IPS DF 19.7 (cell line): ENCODE measurements at regions not wholly inside any gene's neighbourhood (a gene's known extent, or its start where the extent isn't known, plus 50 kb on each side); places are given as distances from the start of the nearest gene placed in this dataset.

Experiments used
- DNase-seq: peaks from one replicate; pipeline ENCODE4 v3.0.0-alpha.2; 2013; ENCODE audit warnings: low read depth, low spot score

GRCh38 chr2:221272729-221273128 is 299.4 kb downstream of the EPHA4 start:
- no peak for DNase-seq

DNA sequence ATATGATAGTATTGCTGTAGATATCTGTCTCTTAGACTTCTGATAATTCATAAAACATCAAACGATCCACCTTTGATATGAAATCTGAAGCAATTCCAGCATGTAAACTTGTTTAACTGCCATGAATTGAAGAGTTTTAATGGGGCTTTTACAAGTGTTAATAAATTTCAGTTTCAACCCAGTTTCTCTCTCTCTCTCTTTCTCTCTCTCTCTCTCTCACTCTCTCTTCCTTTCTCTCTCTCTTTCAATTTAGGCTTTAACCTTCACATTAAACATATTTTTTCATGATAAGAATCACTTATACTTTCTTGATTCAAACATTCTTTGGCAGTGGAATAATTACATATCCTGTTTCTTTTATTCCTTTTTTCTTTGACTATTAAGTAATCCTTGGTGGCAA is 296.1 kb downstream of the EPHA4 start:
- no peak for DNase-seq

GRCh38 chr2:221276601-221277000 is 295.5 kb downstream of the EPHA4 start:
- DNase-seq = no peak

GRCh38 chr2:221282386-221282785 is 289.7 kb downstream of the EPHA4 start:
- no peak for DNase-seq

GRCh38 chr2:221283896-221284545 is 288.1 kb downstream of the EPHA4 start:
- DNase-seq = no peak

DNA sequence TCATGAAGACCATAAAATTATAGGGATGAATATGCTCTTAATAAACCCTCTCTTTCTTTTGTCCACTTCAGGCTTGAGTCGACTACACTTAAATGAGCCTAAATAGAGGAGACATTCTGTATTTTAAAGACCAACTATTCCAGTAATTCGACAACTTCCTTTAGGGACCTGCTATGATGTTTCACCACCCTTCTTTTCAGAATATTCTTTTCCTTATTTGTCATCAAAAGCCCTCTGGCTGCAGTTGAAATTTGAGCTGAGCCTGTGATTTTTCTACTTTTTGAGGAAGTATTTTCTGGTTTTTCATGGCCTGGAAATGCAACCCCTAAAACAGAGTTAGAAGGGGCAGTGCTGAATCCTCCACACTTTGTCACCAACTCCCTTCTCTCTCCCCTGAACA is 287.0 kb downstream of the EPHA4 start:
- no peak for DNase-seq

DNA sequence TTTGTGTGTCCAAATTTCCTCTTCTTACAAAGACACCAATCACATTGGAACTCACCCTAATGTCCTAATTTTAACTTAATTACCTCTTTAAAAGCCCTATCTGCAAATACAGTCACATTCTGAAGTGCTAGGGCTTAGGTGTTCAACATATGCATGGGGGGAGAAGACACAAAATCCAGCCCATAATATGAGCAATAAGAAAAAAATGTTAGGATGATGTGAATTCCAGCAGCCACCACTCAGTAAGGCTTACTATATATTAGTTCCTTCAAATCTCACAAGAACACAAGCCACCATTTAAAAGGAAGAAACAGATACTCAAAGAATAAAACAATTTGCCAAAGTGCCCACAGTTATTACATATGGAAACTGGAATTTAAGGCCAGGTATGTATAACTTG is 285.7 kb downstream of the EPHA4 start:
- DNase-seq = no peak

DNA sequence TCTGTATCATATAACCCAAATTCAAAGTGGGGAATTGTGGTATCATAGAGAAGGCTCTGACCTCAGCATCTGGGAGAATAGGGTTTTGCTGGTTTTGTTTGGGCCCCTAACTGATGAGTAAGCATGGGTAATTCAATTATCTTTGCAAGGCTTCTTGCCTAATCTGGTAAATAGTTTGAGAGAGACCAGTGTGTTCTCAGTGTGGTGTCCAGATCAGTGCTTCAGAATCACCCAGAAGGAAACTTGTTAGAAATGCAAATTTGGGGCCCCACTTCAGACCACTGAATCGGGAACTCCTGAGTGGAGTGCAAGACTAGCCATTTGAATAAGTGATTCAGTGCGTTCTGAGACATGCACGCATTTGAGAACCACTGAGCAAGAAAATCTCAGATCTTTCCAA is 282.7 kb downstream of the EPHA4 start:
- no peak for DNase-seq

DNA sequence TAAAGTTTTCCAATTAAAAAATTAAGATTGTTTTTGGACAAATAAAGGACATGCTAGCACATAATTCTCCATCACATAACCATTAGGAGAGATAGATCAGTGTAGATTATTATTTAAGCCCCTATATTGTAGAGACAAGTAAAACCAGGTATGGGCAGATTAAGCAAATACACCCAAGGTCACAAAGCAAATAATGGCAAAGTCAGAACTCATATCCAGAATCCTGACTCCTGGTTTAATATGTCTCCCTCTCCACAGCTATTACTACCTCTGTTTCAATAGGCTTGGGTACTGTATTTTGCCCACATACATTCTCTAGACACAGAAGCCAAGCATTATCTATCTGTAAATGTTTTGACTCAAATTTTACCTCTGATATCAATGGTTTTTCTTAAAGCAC is 282.3 kb downstream of the EPHA4 start:
- DNase-seq = no peak

- DNase-seq = no peak
Observed at GRCh38 chr2:221293949-221294742, 278.0 kb downstream of the EPHA4 start.

DNA sequence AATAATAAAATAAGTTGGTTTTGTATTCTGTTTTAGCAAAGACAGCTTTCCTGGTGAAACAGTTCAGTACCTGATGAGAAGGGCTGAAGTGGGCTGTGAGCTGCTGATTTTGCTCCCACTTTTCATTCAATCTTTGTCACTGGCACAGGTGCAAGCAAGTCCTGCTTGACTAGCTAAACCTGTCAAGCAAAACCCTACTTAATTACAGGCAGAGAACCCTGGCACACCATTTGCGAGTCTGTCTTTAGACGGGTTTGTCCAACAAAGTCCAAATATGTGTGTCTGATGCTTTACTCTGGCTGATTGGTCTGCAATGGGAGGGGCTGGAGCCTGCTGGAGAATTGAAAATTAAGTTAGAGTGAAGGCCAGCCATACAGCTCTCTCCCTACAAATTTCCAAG is 267.2 kb downstream of the EPHA4 start:
- DNase-seq = no peak

- DNase-seq = no peak
Observed at GRCh38 chr2:221308507-221309066, 263.5 kb downstream of the EPHA4 start.

DNA sequence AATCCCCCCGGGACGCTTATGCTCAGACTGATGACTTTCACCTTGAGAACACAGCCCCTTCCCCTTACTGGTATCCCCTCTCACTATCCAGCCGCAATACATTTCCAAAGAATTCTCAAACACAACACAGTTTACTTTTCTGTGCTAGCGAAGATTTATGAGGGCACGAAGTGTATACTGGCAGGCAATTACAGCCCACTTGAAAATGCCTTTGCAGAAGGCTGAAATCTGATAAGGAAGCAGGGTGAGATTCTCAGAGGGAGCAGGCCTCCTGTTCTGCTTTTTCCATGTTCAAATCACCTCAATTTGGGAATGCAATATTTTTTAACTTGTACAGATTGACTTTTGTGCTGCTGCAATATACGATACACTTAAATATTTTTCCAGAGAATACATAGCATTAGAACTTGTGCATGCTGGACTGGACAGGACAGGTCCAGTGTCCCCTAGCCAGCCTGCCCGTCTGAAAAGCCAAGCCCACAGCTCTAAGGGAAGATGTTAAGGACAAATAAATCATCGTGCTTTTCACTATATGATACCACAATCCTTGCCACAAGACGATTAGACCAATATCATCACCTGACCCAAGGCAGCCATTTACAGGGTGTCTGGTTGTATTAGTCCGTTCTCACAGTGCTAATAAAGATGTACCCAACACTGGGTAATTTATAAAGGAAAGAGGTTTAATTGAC is 262.1 kb downstream of the EPHA4 start:
- no peak for DNase-seq

- no peak for DNase-seq
Observed at GRCh38 chr2:221310730-221311129, 261.4 kb downstream of the EPHA4 start.

DNA sequence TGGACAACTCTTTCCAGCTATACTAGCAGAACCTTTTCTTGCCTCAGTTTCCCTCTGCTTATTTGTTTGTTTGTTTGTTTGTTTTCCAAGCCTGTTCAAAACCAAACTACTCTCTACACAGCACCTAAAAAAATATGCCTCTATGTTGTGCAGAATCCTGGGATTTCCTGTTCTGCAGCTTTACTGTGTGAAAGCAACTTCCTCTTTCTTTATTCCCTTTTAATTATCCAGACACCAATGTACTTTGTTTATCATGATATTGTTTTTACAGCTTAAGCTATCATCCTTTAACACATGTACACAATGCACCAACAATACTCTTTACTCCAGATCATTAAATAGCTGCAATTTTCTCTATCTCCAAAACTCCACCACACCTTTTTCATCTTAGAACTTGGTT is 259.5 kb downstream of the EPHA4 start:
- no peak for DNase-seq

DNA sequence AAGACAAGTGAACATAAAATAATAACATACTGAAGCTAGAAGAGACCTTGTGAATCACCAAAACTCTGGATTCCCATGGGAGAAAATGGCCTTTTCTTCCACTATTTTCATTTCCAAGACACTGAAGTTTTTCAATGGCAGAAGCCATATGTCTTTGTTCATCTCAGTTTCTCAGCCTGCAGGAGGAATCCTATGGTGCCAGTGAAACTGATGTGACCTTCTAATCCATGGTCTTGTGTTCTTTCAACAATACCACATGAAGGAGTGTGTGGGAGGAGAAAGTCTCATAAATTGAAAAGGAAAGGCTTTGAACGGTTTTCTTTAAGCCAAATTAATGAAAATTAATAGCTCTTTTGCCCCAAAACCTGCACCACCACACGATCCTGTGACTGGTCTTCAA is 257.3 kb downstream of the EPHA4 start:
- no peak for DNase-seq

DNA sequence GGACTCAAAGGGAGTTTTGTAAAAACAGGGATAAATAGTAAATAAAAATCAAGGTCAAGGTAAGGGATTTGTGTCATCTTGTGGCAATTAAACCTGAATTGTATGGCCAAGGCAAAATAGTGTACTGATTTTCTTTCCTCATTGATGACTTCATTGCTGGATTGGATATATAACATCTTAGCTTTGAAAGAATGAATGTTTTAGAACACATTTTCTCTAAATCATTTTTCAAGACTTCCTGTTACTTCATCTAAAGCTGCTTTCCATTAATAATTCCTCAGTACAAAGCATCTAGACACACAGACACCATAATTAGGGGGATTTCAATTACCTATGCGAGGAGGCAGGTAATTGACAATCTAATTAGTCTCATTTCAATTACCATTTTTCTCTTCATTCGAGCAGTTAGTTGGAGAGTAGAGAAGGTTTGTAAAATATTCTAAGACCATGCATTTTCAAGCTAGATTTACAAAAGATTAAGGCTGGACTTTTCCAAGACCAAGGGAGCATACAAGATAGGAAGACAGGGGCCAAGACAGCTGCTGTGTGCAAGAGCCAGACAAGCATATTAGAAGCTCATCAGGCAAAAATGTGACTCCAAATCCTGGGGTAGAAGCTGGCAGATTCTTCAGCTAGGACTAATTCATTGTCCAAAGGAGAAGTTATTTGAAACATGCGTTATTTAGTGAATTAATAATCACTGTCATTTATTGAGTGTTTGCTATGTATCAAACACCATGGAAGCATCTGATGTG is 253.6 kb downstream of the EPHA4 start:
- DNase-seq = no peak

GRCh38 chr2:221322741-221323140 is 249.4 kb downstream of the EPHA4 start:
- DNase-seq = no peak

DNA sequence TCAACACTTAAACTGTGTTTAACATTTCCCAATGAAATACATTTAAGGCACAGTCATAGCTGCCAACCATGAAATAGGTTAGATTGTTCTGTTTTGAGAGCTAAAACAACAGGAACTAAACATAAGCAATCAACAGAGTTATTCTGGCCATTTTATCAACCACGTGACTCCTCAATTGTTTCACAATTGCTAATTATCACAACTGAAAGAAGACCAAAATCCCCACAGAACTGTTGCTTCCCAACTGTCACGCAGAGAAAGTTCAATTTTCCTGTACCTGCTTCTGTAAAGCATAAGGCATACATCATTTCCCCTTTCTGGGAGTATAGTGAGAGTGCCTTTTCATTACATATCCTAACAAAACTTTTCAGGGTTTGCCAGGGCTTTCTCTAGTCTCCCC is 248.6 kb downstream of the EPHA4 start:
- no peak for DNase-seq

DNA sequence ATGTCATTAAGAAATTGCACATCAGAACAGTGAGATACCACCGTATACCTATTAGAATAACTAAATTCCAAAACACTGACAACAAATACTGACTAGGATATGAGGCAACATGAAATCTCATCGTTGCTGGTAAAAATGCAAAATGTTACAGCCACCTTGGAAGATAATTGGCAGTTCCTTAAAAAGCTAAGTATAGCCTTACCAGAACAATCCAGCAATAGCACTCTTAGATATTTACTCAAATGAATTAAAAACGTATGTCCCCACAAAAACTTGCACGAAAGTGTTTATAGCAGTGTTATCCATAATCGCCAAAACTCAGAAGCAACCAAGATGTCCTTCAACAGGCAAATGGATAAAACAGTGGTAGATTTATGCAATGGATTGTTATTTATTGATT is 241.7 kb downstream of the EPHA4 start:
- no peak for DNase-seq

DNA sequence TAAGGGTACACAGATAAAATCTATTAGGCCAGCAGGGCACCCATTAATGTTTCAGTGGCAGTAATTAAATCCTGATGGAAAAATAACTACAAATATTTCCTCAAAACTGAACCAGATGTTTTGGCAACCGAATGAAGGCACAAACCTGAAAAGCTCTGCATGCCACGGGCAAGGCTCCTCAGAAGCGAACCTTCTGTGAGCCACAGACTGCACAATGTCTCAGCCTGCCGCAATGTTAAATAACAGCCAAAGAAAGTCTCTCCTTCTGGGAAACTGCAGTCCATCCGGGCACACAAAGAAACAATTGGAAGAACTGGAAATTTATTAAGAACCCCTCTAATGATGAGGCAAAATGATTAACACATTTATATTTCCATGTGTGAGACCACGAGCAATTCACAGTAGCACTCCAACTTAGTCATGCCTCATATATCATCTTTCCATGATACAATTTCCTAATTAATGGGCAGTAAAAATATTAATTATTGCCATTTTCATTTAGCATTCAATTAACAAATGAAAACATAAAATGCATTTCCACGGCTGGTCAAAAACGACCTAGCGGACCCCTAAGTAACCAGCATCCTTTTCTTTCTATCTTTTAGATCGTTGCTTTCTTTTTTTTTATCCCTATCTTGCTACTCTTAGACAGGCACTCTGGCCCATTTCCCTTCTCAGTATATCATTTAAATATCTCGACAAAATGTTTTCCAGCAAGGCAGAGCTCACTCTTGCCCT is 237.5 kb downstream of the EPHA4 start:
- DNase-seq = no peak
